SK-N-SH treated with all-trans-retinoic acid at 6 μM for 48 hours (cell line): ENCODE measurements at regions not wholly inside any gene's neighbourhood (a gene's known extent, or its start where the extent isn't known, plus 50 kb on each side); places are given as distances from the start of the nearest gene placed in this dataset.

Experiments used
- ATAC-seq: fragments of 200-7000 bp; cut with Tn5 transposase; 3 replicates; pipeline ENCODE4 v1.9.1; 2020; ENCODE audit warnings: mild to moderate bottlenecking, moderate library complexity
- ARNTL ChIP-seq: fragments of 450-650 bp; formaldehyde crosslinking; IDR thresholded peaks from 2 replicates; pipeline ENCODE4 v1.5.0; 2020; ENCODE audit warnings: low read depth, mild to moderate bottlenecking, moderate library complexity, borderline replicate concordance
- BACH2 ChIP-seq: fragments of 250-450 bp; sonication (Bioruptor Pico); IDR thresholded peaks from 2 replicates; pipeline ENCODE4 v1.9.0; 2021; ENCODE audit warnings: mild to moderate bottlenecking, borderline replicate concordance
- CREB5 ChIP-seq: fragments of 250-450 bp; sonication (Bioruptor Pico); IDR thresholded peaks from 2 replicates; pipeline ENCODE4 v1.5.1; 2020; ENCODE audit warnings: low read depth, mild to moderate bottlenecking, moderate library complexity
- CSDC2 ChIP-seq: fragments of 250-450 bp; sonication (Bioruptor Pico); IDR thresholded peaks from 2 replicates; pipeline ENCODE4 v1.5.0; 2020; ENCODE audit warnings: mild to moderate bottlenecking, moderate library complexity
- CSRNP3 ChIP-seq: fragments of 250-450 bp; sonication (Bioruptor Pico); IDR thresholded peaks from 2 replicates; pipeline ENCODE4 v1.5.1; 2021; ENCODE audit warnings: mild to moderate bottlenecking, moderate library complexity
- ESRRG ChIP-seq: fragments of 250-450 bp; sonication (Bioruptor Pico); IDR thresholded peaks from 2 replicates; pipeline ENCODE4 v1.6.1; 2021; ENCODE audit warnings: mild to moderate bottlenecking
- ISL1 ChIP-seq: fragments of 250-450 bp; sonication (Bioruptor Pico); IDR thresholded peaks from 2 replicates; pipeline ENCODE4 v2.1.2; 2022; ENCODE audit warnings: mild to moderate bottlenecking, moderate library complexity
- OSR1 ChIP-seq: fragments of 250-450 bp; sonication (Bioruptor Pico); IDR thresholded peaks from 2 replicates; pipeline ENCODE4 v1.8.0; 2022; ENCODE audit warnings: moderate library complexity, mild to moderate bottlenecking, inconsistent platforms
- PATZ1 ChIP-seq: fragments of 250-450 bp; sonication (Bioruptor Pico); IDR thresholded peaks from 2 replicates; pipeline ENCODE4 v1.8.0; 2020; ENCODE audit warnings: mild to moderate bottlenecking, moderate library complexity, borderline replicate concordance
- POU6F1 ChIP-seq: fragments of 250-450 bp; sonication (Bioruptor Pico); IDR thresholded peaks from 2 replicates; pipeline ENCODE4 v1.8.0; 2021; ENCODE audit warnings: low read depth, mild to moderate bottlenecking, moderate library complexity, borderline replicate concordance
- PPARA ChIP-seq: fragments of 250-450 bp; sonication (Bioruptor Pico); IDR thresholded peaks from 2 replicates; pipeline ENCODE4 v1.5.0; 2020; ENCODE audit warnings: mild to moderate bottlenecking, borderline replicate concordance
- RARB ChIP-seq: fragments of 250-450 bp; sonication (Bioruptor Pico); IDR thresholded peaks from 2 replicates; pipeline ENCODE4 v1.8.0; 2021; ENCODE audit warnings: mild to moderate bottlenecking, moderate library complexity
- SNAI2 ChIP-seq: fragments of 250-450 bp; sonication (Bioruptor Pico); IDR thresholded peaks from 2 replicates; pipeline ENCODE4 v1.5.0; 2020; ENCODE audit warnings: mild to moderate bottlenecking, moderate library complexity
- TCF4 ChIP-seq: fragments of 250-450 bp; sonication (Bioruptor Pico); IDR thresholded peaks from 2 replicates; pipeline ENCODE4 v1.8.0; 2021; ENCODE audit warnings: mild to moderate bottlenecking, moderate library complexity, borderline replicate concordance
- TOX ChIP-seq: fragments of 250-450 bp; sonication (Bioruptor Pico); IDR thresholded peaks from 2 replicates; pipeline ENCODE4 v1.8.0; 2021; ENCODE audit warnings: mild to moderate bottlenecking, moderate library complexity, borderline replicate concordance
- TSHZ2 ChIP-seq: fragments of 250-450 bp; sonication (Bioruptor Pico); IDR thresholded peaks from 2 replicates; pipeline ENCODE4 v1.5.0; 2020; ENCODE audit warnings: mild to moderate bottlenecking, moderate library complexity
- ZC3H10 ChIP-seq: fragments of 250-450 bp; sonication (Bioruptor Pico); IDR thresholded peaks from 2 replicates; pipeline ENCODE4 v1.5.1; 2021; ENCODE audit warnings: mild to moderate bottlenecking, moderate library complexity
- ZNF565 ChIP-seq: fragments of 450-650 bp; formaldehyde crosslinking; conservative IDR thresholded peaks from 2 replicates; pipeline ENCODE4 v1.5.0; 2020; ENCODE audit warnings: low read depth, mild to moderate bottlenecking, moderate library complexity
- ZNF70 ChIP-seq: fragments of 450-650 bp; formaldehyde crosslinking; IDR thresholded peaks from 2 replicates; pipeline ENCODE4 v1.5.0; 2020; ENCODE audit warnings: mild to moderate bottlenecking, moderate library complexity

- ATAC-seq: no peak
Observed at GRCh38 chr6:115216835-115217234, 843.9 kb downstream of the FRK start.

DNA sequence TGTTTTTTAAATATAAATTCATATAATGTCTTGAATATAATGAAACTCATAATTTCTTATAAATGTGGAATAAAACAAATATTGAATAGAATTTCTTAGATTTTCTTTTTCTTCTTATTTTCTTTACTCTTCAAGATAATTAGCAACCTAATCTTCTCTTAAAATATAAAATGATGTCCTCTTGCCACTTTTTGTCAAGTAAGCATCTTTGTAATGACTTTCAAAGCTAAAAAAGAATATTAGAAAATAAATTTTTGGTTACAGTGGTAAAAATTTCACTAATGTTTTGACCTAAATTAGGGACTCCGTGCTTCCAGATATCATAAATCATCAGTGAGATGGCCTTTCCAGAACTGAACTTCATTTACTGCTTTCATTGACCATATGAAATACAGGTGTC lies 846.4 kb downstream of the FRK start:
- ATAC-seq: no peak
- TF ChIP-seq BACH2: no peak
- TF ChIP-seq TCF4: no peak

More at GRCh38 chr6:115216835-115217234, 843.9 kb downstream of the FRK start:
- TF ChIP-seq ZNF565 (CRISPR knock-in tag) (no peak), ESRRG (CRISPR knock-in tag) (no peak), POU6F1 (CRISPR knock-in tag) (no peak), ARNTL (CRISPR knock-in tag) (no peak), PATZ1 (CRISPR knock-in tag) (no peak), ZNF70 (CRISPR knock-in tag) (no peak), TSHZ2 (CRISPR knock-in tag) (no peak), CSRNP3 (CRISPR knock-in tag) (no peak), ZC3H10 (CRISPR knock-in tag) (no peak), ISL1 (CRISPR knock-in tag) (no peak), CSDC2 (CRISPR knock-in tag) (no peak)

DNA sequence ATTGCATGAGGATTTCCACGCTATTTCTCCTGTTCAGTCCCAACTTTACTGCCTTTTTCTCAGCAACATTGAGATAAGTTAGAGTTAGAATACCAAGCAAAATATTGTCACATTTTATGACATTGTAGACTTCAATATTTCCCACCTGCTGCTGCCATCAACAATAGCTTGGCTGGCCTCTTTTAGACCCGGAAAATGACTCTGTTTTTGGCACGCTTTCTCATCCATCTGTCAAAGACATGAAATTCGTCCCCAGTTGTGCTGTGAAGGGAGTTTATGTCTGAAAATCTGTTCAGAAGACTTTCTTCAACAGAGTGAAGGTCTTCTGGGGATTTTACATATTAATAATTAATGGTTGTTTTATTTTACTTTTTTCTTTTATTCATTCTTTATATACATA lies 857.3 kb downstream of the FRK start:
- ATAC-seq: no peak

More for the DNA sequence above, 857.3 kb downstream of the FRK start:
- TF ChIP-seq CREB5 (no peak), RARB (no peak), ESRRG (CRISPR knock-in tag) (no peak), SNAI2 (CRISPR knock-in tag) (no peak), TOX (no peak), ISL1 (CRISPR knock-in tag) (no peak), ARNTL (CRISPR knock-in tag) (no peak), OSR1 (CRISPR knock-in tag) (no peak), BACH2 (no peak), POU6F1 (CRISPR knock-in tag) (no peak), CSDC2 (CRISPR knock-in tag) (no peak), PPARA (no peak)
